ENCODE measurements at regions not wholly inside any gene's neighbourhood (a gene's known extent, or its start where the extent isn't known, plus 50 kb on each side); places are given as distances from the start of the nearest gene placed in this dataset.

DNA sequence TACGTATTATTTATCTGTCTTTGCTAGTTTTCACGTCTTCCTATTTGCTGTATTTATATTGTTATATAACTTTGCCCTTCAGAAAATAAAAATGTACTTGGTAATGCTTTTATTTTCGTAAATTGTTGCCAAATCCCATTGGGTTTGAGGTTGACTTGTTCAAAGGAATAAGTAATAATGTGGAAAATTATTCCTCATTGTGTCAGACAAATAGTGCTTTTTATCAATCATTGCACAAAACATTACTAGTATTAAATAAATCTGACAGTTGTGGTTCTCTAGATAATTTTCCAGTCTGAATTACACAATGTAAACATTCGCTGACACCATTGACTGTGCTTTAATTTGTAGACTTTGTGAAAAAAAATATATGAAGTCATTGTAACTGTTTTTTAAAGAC lies 798.3 kb upstream of the TMEFF2 start:
- no peak overlapping the region for H3K4me2 ChIP-seq (ENCODE audit: insufficient read depth, low read length)
- H3K9me1 ChIP-seq (replicated peaks; ENCODE audit: control insufficient read depth, extremely low read depth, insufficient read depth, low read length), result no peaks in the 10 kb centered on the region
- no peaks in the 10 kb centered on the region for H3K9me3 ChIP-seq (replicated peaks; ENCODE audit: control insufficient read depth, insufficient read depth, low read length)
- dilution Hi-C loops (cut with MboI; ENCODE audit: extremely low pct_ligation_motif_present, low sequenced_read_pairs) (no loop called here), intact Hi-C loops (cut with micrococcal nuclease) (no loop called here)
- BruUV-seq (replicated peaks), result no TSS peak
- H3K9ac ChIP-seq (replicated peaks; ENCODE audit: extremely low read depth, insufficient read depth, low read length), result no peak overlapping the region
- H3K27me3 ChIP-seq (ENCODE audit: control insufficient read depth in 2 of 2, insufficient read depth in 2 of 2, low read length in 2 of 2), result no peaks in the 10 kb centered on the region
- DNase-seq (ENCODE audit: low read depth, low spot score) (no peak), FAIRE-seq (no peak)
- H3K36me3 ChIP-seq (ENCODE audit: control insufficient read depth in 2 of 2, extremely low read depth in 1 of 2, insufficient read depth in 2 of 2, low read length in 2 of 2), result no peaks in the 10 kb centered on the region
- H4K20me1 ChIP-seq (replicated peaks; ENCODE audit: control insufficient read depth, extremely low read depth, insufficient read depth, low read length), result no peaks in the 10 kb centered on the region
- no peak for TF ChIP-seq JUN (IDR thresholded peaks at IDR 0.05; ENCODE audit: borderline replicate concordance, insufficient read depth, insufficient read length, low read depth)
- TF ChIP-seq, protein P1, sequence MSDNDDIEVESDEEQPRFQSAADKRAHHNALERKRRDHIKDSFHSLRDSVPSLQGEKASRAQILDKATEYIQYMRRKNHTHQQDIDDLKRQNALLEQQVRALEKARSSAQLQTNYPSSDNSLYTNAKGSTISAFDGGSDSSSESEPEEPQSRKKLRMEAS (IDR thresholded peaks at IDR 0.05; ENCODE audit: insufficient read depth, insufficient read length), result no peak
- TF ChIP-seq, protein P2, sequence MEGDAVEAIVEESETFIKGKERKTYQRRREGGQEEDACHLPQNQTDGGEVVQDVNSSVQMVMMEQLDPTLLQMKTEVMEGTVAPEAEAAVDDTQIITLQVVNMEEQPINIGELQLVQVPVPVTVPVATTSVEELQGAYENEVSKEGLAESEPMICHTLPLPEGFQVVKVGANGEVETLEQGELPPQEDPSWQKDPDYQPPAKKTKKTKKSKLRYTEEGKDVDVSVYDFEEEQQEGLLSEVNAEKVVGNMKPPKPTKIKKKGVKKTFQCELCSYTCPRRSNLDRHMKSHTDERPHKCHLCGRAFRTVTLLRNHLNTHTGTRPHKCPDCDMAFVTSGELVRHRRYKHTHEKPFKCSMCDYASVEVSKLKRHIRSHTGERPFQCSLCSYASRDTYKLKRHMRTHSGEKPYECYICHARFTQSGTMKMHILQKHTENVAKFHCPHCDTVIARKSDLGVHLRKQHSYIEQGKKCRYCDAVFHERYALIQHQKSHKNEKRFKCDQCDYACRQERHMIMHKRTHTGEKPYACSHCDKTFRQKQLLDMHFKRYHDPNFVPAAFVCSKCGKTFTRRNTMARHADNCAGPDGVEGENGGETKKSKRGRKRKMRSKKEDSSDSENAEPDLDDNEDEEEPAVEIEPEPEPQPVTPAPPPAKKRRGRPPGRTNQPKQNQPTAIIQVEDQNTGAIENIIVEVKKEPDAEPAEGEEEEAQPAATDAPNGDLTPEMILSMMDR (IDR thresholded peaks at IDR 0.05; ENCODE audit: extremely low read depth in 1 of 2, insufficient read depth in 1 of 2, low read depth in 1 of 2, low read length in 2 of 2), result no peak
- no peak for TF ChIP-seq EZH2 (IDR thresholded peaks at IDR 0.05; ENCODE audit: borderline replicate concordance, low read depth, low read length, severe bottlenecking)
- TF ChIP-seq FOS (IDR thresholded peaks at IDR 0.05; ENCODE audit: borderline replicate concordance, insufficient read depth, low read length), result no peak
- no peak for TF ChIP-seq POLR2AphosphoS5 (IDR thresholded peaks at IDR 0.05; ENCODE audit: insufficient read depth, low read depth, low read length)
- no peak for TF ChIP-seq MYC (IDR thresholded peaks at IDR 0.05; ENCODE audit: low read depth, low read length)
- no peak for TF ChIP-seq GATA2 (IDR thresholded peaks at IDR 0.05; ENCODE audit: insufficient read depth, insufficient read length, low read depth, low read length)
- TF ChIP-seq POLR2A (IDR thresholded peaks at IDR 0.05; ENCODE audit: low read depth, low read length), result no peak
- H3K79me2 ChIP-seq (ENCODE audit: control insufficient read depth, insufficient read depth, low read length), result no peaks in the 10 kb centered on the region
- no peak overlapping the region for H3K27ac ChIP-seq (ENCODE audit: insufficient read depth, low read depth, low read length)
- ChIA-PET CTCF (no interaction called here), POLR2A (no interaction called here)
- H2AFZ ChIP-seq (ENCODE audit: low read depth, low read length), result no peak overlapping the region
- no peak overlapping the region for H3K4me3 ChIP-seq (replicated peaks in 1 of 3; ENCODE audit: insufficient read depth in 1 of 3, low read depth in 1 of 3, low read length in 3 of 3)
- H3K4me1 ChIP-seq (ENCODE audit: control insufficient read depth, extremely low read depth, insufficient read depth, low read length), result no peaks in the 10 kb centered on the region

Data from endothelial cell of umbilical vein (primary cell).